RWPE1 (cell line): ENCODE measurements at regions not wholly inside any gene's neighbourhood (a gene's known extent, or its start where the extent isn't known, plus 50 kb on each side); places are given as distances from the start of the nearest gene placed in this dataset.

ENCODE experiments used
- CTCF ChIA-PET: fragments of 350-600 bp; sonication (Branson Sonifier 250); formaldehyde crosslinking; extraction: SDS; loops from one replicate; lab custom pipeline; 2021; lab: Yijun Ruan, JAX
- POLR2A ChIA-PET: fragments of 400-600 bp; formaldehyde crosslinking; extraction: SDS; loops from one replicate; lab custom pipeline; 2020; ENCODE audit warnings: antibody characterized with exemption; ENCODE audit not compliant: low non-redundant PET; lab: Yijun Ruan, JAX
- DNase-seq: peaks from one replicate; pipeline ENCODE4 v3.0.0; 2012; ENCODE audit warnings: low spot score
- H3K27ac ChIP-seq: fragments of 450-650 bp; 2 replicates; pipeline ENCODE4 v1.5.1; 2017
- TF ChIP-seq, protein P1 (sequence below): fragments of 450-650 bp; conservative IDR thresholded peaks from 2 replicates; pipeline ENCODE4 v1.5.1; 2017; ENCODE audit warnings: low read depth, mild to moderate bottlenecking

DNA sequence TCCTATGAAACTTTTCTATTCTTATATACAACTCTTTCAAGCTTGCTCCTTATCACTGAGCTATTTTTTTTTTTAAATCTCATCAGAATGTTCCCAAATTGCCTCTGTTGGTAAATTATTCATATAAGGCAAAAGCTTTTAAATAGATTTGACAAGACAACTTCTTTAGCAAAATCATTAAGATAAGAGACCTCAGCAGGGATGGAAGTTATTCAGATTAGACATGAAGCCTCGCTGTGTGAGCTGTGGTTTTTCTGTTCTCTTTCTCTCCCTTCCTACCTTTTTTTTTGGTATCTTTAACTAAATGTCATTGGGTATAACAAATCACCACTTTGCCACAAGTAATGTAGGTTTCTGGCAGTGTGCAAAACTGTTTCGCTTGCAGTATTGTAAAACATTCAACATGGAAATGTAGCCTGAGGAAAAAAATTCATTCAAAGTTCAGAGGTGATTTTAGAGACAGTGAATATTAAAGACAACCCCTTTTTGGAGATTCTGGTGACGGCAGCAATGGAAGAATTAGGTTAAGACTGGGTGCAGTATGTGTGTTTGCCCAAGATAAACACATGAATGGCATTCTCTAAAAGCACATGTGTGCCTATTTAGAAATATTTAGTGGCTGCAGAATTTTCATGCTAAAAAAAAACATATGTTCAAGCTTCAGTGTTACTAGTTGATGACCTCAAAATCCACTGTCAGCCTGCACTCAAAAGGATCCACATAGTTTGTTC lies 467.1 kb downstream of the ZNF608 start:
- DNase-seq, result no peak
- POLR2A ChIA-PET, result no interaction called here
- TF ChIP-seq, protein P1, sequence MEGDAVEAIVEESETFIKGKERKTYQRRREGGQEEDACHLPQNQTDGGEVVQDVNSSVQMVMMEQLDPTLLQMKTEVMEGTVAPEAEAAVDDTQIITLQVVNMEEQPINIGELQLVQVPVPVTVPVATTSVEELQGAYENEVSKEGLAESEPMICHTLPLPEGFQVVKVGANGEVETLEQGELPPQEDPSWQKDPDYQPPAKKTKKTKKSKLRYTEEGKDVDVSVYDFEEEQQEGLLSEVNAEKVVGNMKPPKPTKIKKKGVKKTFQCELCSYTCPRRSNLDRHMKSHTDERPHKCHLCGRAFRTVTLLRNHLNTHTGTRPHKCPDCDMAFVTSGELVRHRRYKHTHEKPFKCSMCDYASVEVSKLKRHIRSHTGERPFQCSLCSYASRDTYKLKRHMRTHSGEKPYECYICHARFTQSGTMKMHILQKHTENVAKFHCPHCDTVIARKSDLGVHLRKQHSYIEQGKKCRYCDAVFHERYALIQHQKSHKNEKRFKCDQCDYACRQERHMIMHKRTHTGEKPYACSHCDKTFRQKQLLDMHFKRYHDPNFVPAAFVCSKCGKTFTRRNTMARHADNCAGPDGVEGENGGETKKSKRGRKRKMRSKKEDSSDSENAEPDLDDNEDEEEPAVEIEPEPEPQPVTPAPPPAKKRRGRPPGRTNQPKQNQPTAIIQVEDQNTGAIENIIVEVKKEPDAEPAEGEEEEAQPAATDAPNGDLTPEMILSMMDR, result no peak
- H3K27ac ChIP-seq, result no peak overlapping the region
- CTCF ChIA-PET, result interaction anchor here (0.7 kb wide), 1 partner anchor 527 kb away, joined by 4 read pairs; no protein-coding TSS in a partner anchor

DNA sequence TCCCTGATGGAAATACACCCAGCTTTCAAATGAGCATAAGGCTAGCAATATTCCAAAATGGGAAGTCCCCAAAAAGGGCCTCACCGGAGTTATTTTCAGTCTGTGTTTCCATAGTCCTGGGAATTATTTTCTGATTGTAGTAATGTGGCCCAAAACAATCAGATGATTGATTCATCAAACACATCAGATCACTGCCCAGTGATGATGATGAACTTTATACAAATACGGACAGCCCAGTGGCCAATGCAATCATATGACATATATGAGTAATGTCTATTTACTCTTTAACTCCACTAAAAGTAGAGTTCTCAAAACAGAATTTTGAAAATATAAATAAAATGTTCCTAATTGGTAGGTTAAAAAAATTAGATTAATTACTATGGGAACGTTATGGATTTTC lies 467.8 kb downstream of the ZNF608 start:
- H3K27ac ChIP-seq, result no peak overlapping the region
- ChIA-PET CTCF (interaction anchor here (0.7 kb wide), 1 partner anchor 528 kb away, joined by 4 read pairs; no protein-coding TSS in a partner anchor), POLR2A (no interaction called here)
- TF ChIP-seq, protein P1, result no peak
- DNase-seq, result no peak

DNA sequence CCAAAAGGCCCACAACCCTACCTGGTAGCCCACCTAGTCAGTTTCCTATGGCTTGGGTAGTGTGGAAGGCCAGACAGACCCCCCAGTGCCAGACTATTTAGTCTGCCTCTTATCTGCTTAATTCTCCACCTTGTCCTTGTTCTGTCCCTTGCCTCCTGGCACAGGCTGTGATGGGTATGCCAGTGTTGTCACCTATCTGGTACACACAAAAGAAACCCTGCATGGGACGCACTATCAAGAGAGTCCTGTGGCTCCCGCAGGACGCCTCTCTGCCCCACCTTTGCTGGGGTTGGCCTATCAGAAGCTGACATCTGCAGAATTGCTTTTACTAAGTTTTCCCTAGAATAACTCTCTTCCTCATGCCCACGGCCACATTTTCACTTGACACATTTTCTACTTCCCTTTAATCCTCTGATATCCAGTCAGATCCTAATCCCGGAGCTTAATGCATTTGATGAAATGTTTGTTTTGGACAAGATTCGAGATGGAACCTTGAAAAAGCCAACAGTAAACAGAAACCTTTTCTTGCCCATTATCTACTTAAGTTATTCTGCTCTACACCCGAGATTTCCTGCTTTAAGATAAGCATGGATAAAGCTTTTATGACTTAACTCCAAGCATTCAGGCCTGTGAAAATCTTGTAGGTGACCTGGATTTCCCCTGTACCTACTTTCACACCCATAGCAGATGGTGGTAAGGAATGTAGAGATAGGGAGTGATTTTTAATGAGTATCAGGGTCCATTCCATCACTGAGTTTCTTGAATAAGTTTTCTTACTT lies 468.5 kb downstream of the ZNF608 start:
- ChIA-PET POLR2A (no interaction called here), CTCF (no interaction called here)
- no peak for DNase-seq
- H3K27ac ChIP-seq, result no peak overlapping the region
- TF ChIP-seq, protein P1, result no peak

GRCh38 chr5:124276166-124276565 lies 470.3 kb downstream of the ZNF608 start:
- TF ChIP-seq, protein P1, result no peak
- no peak for DNase-seq
- ChIA-PET POLR2A (no interaction called here), CTCF (interaction anchor here (0.7 kb wide), 1 partner anchor 196 kb away, joined by 3 read pairs; no protein-coding TSS in a partner anchor)
- H3K27ac ChIP-seq, result no peak overlapping the region

DNA sequence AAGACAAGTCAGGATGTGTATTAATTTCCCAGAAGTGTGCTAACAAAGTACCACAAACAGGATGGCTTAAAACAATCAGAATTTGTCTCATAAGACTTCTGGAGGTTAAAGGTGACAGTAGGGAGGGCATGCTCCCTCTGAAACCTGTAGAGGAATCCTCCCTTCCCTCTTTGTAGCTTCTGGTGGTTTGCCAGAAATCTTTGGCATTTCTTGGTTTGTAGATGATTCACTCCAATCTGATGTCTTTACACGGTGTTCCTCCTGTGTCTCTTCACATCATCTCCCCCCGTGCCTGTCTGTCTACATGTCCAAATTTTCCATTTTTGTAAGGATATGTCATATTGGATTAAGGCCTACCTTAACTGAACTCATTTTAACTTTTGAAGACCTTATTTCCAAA lies 471.5 kb downstream of the ZNF608 start:
- ChIA-PET CTCF (no interaction called here), POLR2A (no interaction called here)
- no peak for DNase-seq
- H3K27ac ChIP-seq, result no peak overlapping the region; the same call in 1 of the 2 replicates
- TF ChIP-seq, protein P1, result no peak

GRCh38 chr5:124264499-124264898 lies 481.9 kb downstream of the ZNF608 start:
- TF ChIP-seq, protein P1, result no peak
- ChIA-PET POLR2A (no interaction called here), CTCF (interaction anchor here (0.6 kb wide), 2 partner anchors 624 to 1466 kb away, joined by 3 to 4 read pairs; no protein-coding TSS in a partner anchor)
- no peak overlapping the region for H3K27ac ChIP-seq
- no peak for DNase-seq
